GM12878 (cell line): ENCODE measurements at regions not wholly inside any gene's neighbourhood (a gene's known extent, or its start where the extent isn't known, plus 50 kb on each side); places are given as distances from the start of the nearest gene placed in this dataset.

Source experiments
- ATAC-seq: fragments of 200-7000 bp; cut with Tn5 transposase; 3 replicates; pipeline ENCODE4 v1.9.1; 2020; ENCODE audit warnings: mild to moderate bottlenecking, moderate library complexity
- BruUV-seq: library from RNA; stranded (reverse); fragments of 400-500 nt; replicated peaks from 2 replicates; lab custom pipeline; 2021; lab: Mats Ljungman, UMichigan
- CTCF ChIA-PET: fragments of 300-600 bp; sonication (Branson Sonifier 250); formaldehyde crosslinking; extraction: SDS; loops from one replicate; lab custom pipeline; 2021; ENCODE audit warnings: inconsistent platforms; lab: Yijun Ruan, JAX
- POLR2A ChIA-PET: fragments of 350-600 bp; formaldehyde crosslinking; extraction: SDS; loops from one replicate; lab custom pipeline; 2021; ENCODE audit warnings: inconsistent platforms; lab: Charles Lee
- RAD21 ChIA-PET: fragments of 300-600 bp; sonication (Branson Sonifier 250); formaldehyde crosslinking; loops from one replicate; lab custom pipeline; 2023; ENCODE audit warnings: antibody characterized with exemption; ENCODE audit not compliant: unreplicated experiment; lab: Charles Lee
- SMC1A ChIA-PET: fragments of 300-600 bp; sonication (Branson Sonifier 250); formaldehyde crosslinking; loops from one replicate; lab custom pipeline; 2023; ENCODE audit not compliant: unreplicated experiment, uncharacterized antibody; lab: Charles Lee
- DNase-seq: peaks from one replicate; pipeline ENCODE4 v3.0.0-alpha.2; 2011; ENCODE audit warnings: low read depth, low spot score
- FAIRE-seq: peaks from 3 replicates; lab custom pipeline; 2011; peaks lifted over from hg19 to GRCh38; lab: Jason Lieb, UNC
- H2AFZ ChIP-seq: 2 replicates; pipeline ENCODE4 v1.6.0; 2011; ENCODE audit warnings: low read depth, low read length, control low read depth; ENCODE audit not compliant: control insufficient read depth
- H3K27ac ChIP-seq: 2 replicates; pipeline ENCODE4 v1.5.1; 2011; ENCODE audit warnings: control low read depth; ENCODE audit not compliant: control insufficient read depth, insufficient read depth
- H3K27me3 ChIP-seq, 2 experiments: replicated peaks in 1 of 2; 2 replicates each; pipeline versions ENCODE4 v1.6.0 to v1.6.1; 2011; ENCODE audit warnings: low read length in 1 of 2; ENCODE audit not compliant: control insufficient read depth in 2 of 2, insufficient read depth in 2 of 2
- H3K36me3 ChIP-seq, 2 experiments: 2 replicates each; pipeline ENCODE4 v1.5.1; 2011; ENCODE audit warnings: low read length in 1 of 2; ENCODE audit not compliant: control insufficient read depth in 2 of 2, insufficient read depth in 2 of 2
- H3K4me1 ChIP-seq: 2 replicates; pipeline ENCODE4 v1.6.1; 2011; ENCODE audit warnings: mild to moderate bottlenecking, low read length, moderate library complexity, mixed read lengths; ENCODE audit not compliant: control insufficient read depth, insufficient read depth
- H3K4me2 ChIP-seq: 2 replicates; pipeline ENCODE4 v1.6.0; 2011; ENCODE audit warnings: control low read depth; ENCODE audit not compliant: control insufficient read depth, insufficient read depth
- H3K4me3 ChIP-seq: fragments of 200-600 bp; sonication (generic); 2 replicates; pipeline ENCODE4 v1.5.1; 2016
- H3K79me2 ChIP-seq: 2 replicates; pipeline ENCODE4 v1.6.0; 2011; ENCODE audit warnings: low read length; ENCODE audit not compliant: control insufficient read depth, insufficient read depth
- H3K9ac ChIP-seq: 2 replicates; pipeline ENCODE4 v1.8.0; 2011; ENCODE audit warnings: low read length, control low read depth, mixed read lengths; ENCODE audit not compliant: control insufficient read depth, insufficient read depth
- H3K9me3 ChIP-seq: replicated peaks from 3 replicates; pipeline ENCODE4 v1.5.1; 2011; ENCODE audit warnings: mild to moderate bottlenecking, low read length; ENCODE audit not compliant: control insufficient read depth, insufficient read depth
- H4K20me1 ChIP-seq: 2 replicates; pipeline ENCODE4 v1.6.0; 2011; ENCODE audit not compliant: control insufficient read depth, insufficient read depth
- BCL3 ChIP-seq: IDR thresholded peaks from 2 replicates; pipeline ENCODE4 v1.6.1; 2011; ENCODE audit warnings: borderline replicate concordance, low read depth, mild to moderate bottlenecking, moderate library complexity, low read length; ENCODE audit not compliant: insufficient read depth, poor library complexity, severe bottlenecking
- BHLHE40 ChIP-seq, 2 experiments: fragments of 450-650 bp in 1 of 2; IDR thresholded peaks; 2 replicates each; pipeline ENCODE4 v1.6.1; 2011 to 2017; ENCODE audit warnings: low read depth in 2 of 2, borderline replicate concordance in 1 of 2, improper control_type of control experiment in 1 of 2, low read length in 1 of 2, mild to moderate bottlenecking in 1 of 2
- CBFB ChIP-seq: IDR thresholded peaks from 2 replicates; pipeline ENCODE4 v1.6.1; 2016; ENCODE audit warnings: antibody characterized with exemption, low read depth
- E2F8 ChIP-seq: fragments of 450-650 bp; IDR thresholded peaks from 2 replicates; pipeline ENCODE4 v1.6.1; 2018; ENCODE audit warnings: mild to moderate bottlenecking, low read depth, moderate library complexity; ENCODE audit not compliant: partially characterized antibody
- GABPA ChIP-seq: IDR thresholded peaks from 2 replicates; pipeline ENCODE4 v1.6.1; 2014; ENCODE audit warnings: antibody characterized with exemption, low read depth, mild to moderate bottlenecking, inconsistent platforms
- JUND ChIP-seq: IDR thresholded peaks from 2 replicates; pipeline ENCODE4 v1.6.1; 2012; ENCODE audit warnings: low read depth, mild to moderate bottlenecking, low read length, improper control_type of control experiment, moderate library complexity
- LARP7 ChIP-seq: fragments of 450-650 bp; IDR thresholded peaks from 2 replicates; pipeline ENCODE4 v1.6.1; 2017; ENCODE audit warnings: mild to moderate bottlenecking
- POLR2AphosphoS2 ChIP-seq: IDR thresholded peaks from 2 replicates; pipeline ENCODE4 v1.6.1; 2011; ENCODE audit warnings: low read depth, mild to moderate bottlenecking, low read length, improper control_type of control experiment, moderate library complexity
- RAD21 ChIP-seq: IDR thresholded peaks from 2 replicates; pipeline ENCODE4 v1.6.1; 2011; ENCODE audit warnings: mild to moderate bottlenecking, low read depth, low read length, moderate library complexity; ENCODE audit not compliant: insufficient read depth
- RFX5 ChIP-seq: IDR thresholded peaks from 2 replicates; pipeline ENCODE4 v1.6.1; 2011; ENCODE audit warnings: low read depth, low read length, improper control_type of control experiment
- RUNX3 ChIP-seq: IDR thresholded peaks from 2 replicates; pipeline ENCODE4 v1.6.1; 2012; ENCODE audit warnings: low read length, inconsistent platforms
- USF2 ChIP-seq: IDR thresholded peaks from 2 replicates; pipeline ENCODE4 v1.6.1; 2011; ENCODE audit warnings: low read depth, low read length, improper control_type of control experiment, borderline replicate concordance
- ZBTB40 ChIP-seq: fragments of 450-650 bp; IDR thresholded peaks from 2 replicates; pipeline ENCODE4 v1.6.1; 2016; ENCODE audit warnings: mild to moderate bottlenecking, moderate library complexity, borderline replicate concordance
- ZZZ3 ChIP-seq: IDR thresholded peaks from 2 replicates; pipeline ENCODE4 v1.6.1; 2011; ENCODE audit warnings: low read depth; ENCODE audit not compliant: control insufficient read depth, insufficient read length
- WGBS: methylation state at CpG from one replicate; pipeline ENCODE4 v1.1.6; 2016; ENCODE audit warnings: low lambda C conversion rate; ENCODE audit not compliant: insufficient replicate concordance, insufficient coverage; ENCODE audit errors: missing lambda C conversion rate; 5-methylcytosine and 5-hydroxymethylcytosine counted together
- in situ Hi-C: fragments of 300-500 bp; cut with MboI; formaldehyde crosslinking; loops from 9 replicates; pipeline ENCODE4 v1.14.3; 2018; ENCODE audit warnings: mixed read lengths
- intact Hi-C: fragments of 100-400 bp; cut with micrococcal nuclease; formaldehyde crosslinking; loops from one replicate; pipeline ENCODE4 v1.14.2; 2022; ENCODE audit not compliant: unreplicated experiment

- no peak for TF ChIP-seq POLR2AphosphoS2
- no peak for TF ChIP-seq BHLHE40 (IDR thresholded peaks at IDR 0.05; ENCODE audit: borderline replicate concordance in 1 of 2, low read depth in 2 of 2, low read length in 1 of 2)
- no peak for TF ChIP-seq RAD21
- TF ChIP-seq LARP7 = no peak
- no peak for TF ChIP-seq ZZZ3
- TF ChIP-seq E2F8 = no peak
- TF ChIP-seq JUND = no peak
- TF ChIP-seq USF2 = no peak
- no peak for TF ChIP-seq RFX5
- TF ChIP-seq RUNX3 = no peak
Measured at GRCh38 chr2:128573116-128573515, 254.4 kb upstream of the HS6ST1 start (continued).

- no TSS peak for BruUV-seq
- TF ChIP-seq BHLHE40 (IDR thresholded peaks at IDR 0.05; ENCODE audit: borderline replicate concordance in 1 of 2, low read depth in 2 of 2, low read length in 1 of 2) = no peak
- no peak for TF ChIP-seq ZBTB40
- TF ChIP-seq CBFB = no peak
- no peak for TF ChIP-seq BCL3
- TF ChIP-seq GABPA = no peak
Measured at GRCh38 chr2:128573531-128573930, 254.9 kb upstream of the HS6ST1 start.

More at GRCh38 chr2:128573531-128573930, 254.9 kb upstream of the HS6ST1 start:
- no peaks in the 10 kb centered on the region for H3K4me1 ChIP-seq
- ATAC-seq = no peak
- RAD21 ChIA-PET = no interaction called here
- FAIRE-seq = no peak
- H3K27ac ChIP-seq = no peak overlapping the region
- H3K27me3 ChIP-seq = no peaks in the 10 kb centered on the region; a peak in 1 of 4 replicates
- no peak overlapping the region for H3K9ac ChIP-seq
- H3K79me2 ChIP-seq = no peaks in the 10 kb centered on the region
- no peak for DNase-seq
- WGBS = 27% methylated on average over 4 of the region's 4 CpGs
- in situ Hi-C loops (no loop called here), intact Hi-C loops (no loop called here)
- H3K4me2 ChIP-seq = no peak overlapping the region
- SMC1A ChIA-PET = no interaction called here
- H3K9me3 ChIP-seq = no peaks in the 10 kb centered on the region
- no peaks in the 10 kb centered on the region for H3K36me3 ChIP-seq
- no peak overlapping the region for H2AFZ ChIP-seq
- H4K20me1 ChIP-seq = no peaks in the 10 kb centered on the region
- POLR2A ChIA-PET = no interaction called here
- CTCF ChIA-PET = no interaction called here
- no peak overlapping the region for H3K4me3 ChIP-seq
